Tibial nerve (tissue), 4 donors: ENCODE measurements at regions not wholly inside any gene's neighbourhood (a gene's known extent, or its start where the extent isn't known, plus 50 kb on each side); places are given as distances from the start of the nearest gene placed in this dataset.

Experiments
- DNase-seq, 2 donors: peaks; one replicate each; pipeline ENCODE4 v3.0.0-alpha.2; 2019; ENCODE audit warnings: low spot score in 2 of 2
- H3K27ac ChIP-seq, 4 donors: fragments of 200-600 bp; sonication (generic) in 3 of 4; one replicate each; pipeline ENCODE4 v1.5.1; 2017 to 2019; ENCODE audit warnings: mild to moderate bottlenecking in 1 of 4
- H3K27me3 ChIP-seq, 2 donors: fragments of 200-600 bp; sonication (generic) in 1 of 2; one replicate each; pipeline versions ENCODE4 v1.5.1 to v1.6.0; 2017 to 2019
- H3K36me3 ChIP-seq, 3 donors: fragments of 200-600 bp; sonication (generic); one replicate each; pipeline ENCODE4 v1.5.1; 2018 to 2019
- H3K4me1 ChIP-seq, 4 donors: fragments of 200-600 bp; sonication (generic) in 3 of 4; one replicate each; pipeline ENCODE4 v1.5.1; 2017 to 2019
- H3K4me3 ChIP-seq, 4 donors: fragments of 200-600 bp; sonication (generic) in 3 of 4; one replicate each; pipeline ENCODE4 v1.5.1; 2017 to 2019; ENCODE audit warnings: mild to moderate bottlenecking in 1 of 4, moderate library complexity in 1 of 4
- H3K9me3 ChIP-seq, 4 donors: fragments of 200-600 bp; sonication (generic) in 3 of 4; one replicate each; pipeline ENCODE4 v1.5.1; 2017 to 2019
- CTCF ChIP-seq, 5 experiments: fragments of 200-600 bp in 3 of 5; fragments of 450-650 bp in 2 of 5; sonication (generic) in 3 of 5; IDR thresholded peaks; one replicate each; pipeline ENCODE4 v1.5.1; 2016 to 2019; ENCODE audit warnings: antibody characterized with exemption in 5 of 5, mild to moderate bottlenecking in 3 of 5, moderate library complexity in 2 of 5
- EP300 ChIP-seq, 2 donors: sonication (generic); formaldehyde crosslinking; IDR thresholded peaks; one replicate each; pipeline ENCODE4 v1.6.1; 2017; ENCODE audit warnings: antibody characterized with exemption in 2 of 2, mild to moderate bottlenecking in 1 of 2
- POLR2A ChIP-seq, 2 donors: fragments of 450-650 bp; IDR thresholded peaks; one replicate each; pipeline ENCODE4 v1.6.1; 2017; ENCODE audit warnings: antibody characterized with exemption in 2 of 2, mild to moderate bottlenecking in 2 of 2, moderate library complexity in 2 of 2
- WGBS, 2 donors: methylation state at CpG; one replicate each; pipeline ENCODE4 v1.1.5; 2018; 5-methylcytosine and 5-hydroxymethylcytosine counted together

- 73 to 74% methylated on average over 3 of the region's 3 CpGs for WGBS, 2 donors
- DNase-seq: no peak
- Histone ChIP-seq H3K36me3 (no peaks in the 10 kb centered on the region), H3K27ac (no peak overlapping the region), H3K9me3 (peaks cover 0 to 22% (median 3%) of the 10 kb centered on the region in 4 donors), H3K4me1 (no peaks in the 10 kb centered on the region), H3K27me3 (no peaks in the 10 kb centered on the region), H3K4me3 (no peak overlapping the region)
- TF ChIP-seq POLR2A (IDR thresholded peaks at IDR 0.05) (no peak), EP300 (IDR thresholded peaks at IDR 0.05) (no peak), CTCF (IDR thresholded peaks at IDR 0.05) (no peak)
Observed at GRCh38 chr14:101098177-101098576, 194.7 kb upstream of the RTL1 start.

GRCh38 chr14:101098641-101099040 is 195.1 kb upstream of the RTL1 start:
- Histone ChIP-seq H3K9me3 (peaks cover 0 to 22% (median 3%) of the 10 kb centered on the region in 4 donors), H3K4me1 (no peaks in the 10 kb centered on the region), H3K27me3 (no peaks in the 10 kb centered on the region), H3K27ac (no peak overlapping the region), H3K4me3 (no peak overlapping the region), H3K36me3 (no peaks in the 10 kb centered on the region)
- 54 to 61% methylated on average over 2 of the region's 2 CpGs for WGBS, 2 donors
- TF ChIP-seq CTCF (IDR thresholded peaks at IDR 0.05) (no peak), EP300 (IDR thresholded peaks at IDR 0.05) (no peak), POLR2A (IDR thresholded peaks at IDR 0.05) (no peak)
- no peak for DNase-seq

- H3K4me1 ChIP-seq: no peaks in the 10 kb centered on the region
- H3K9me3 ChIP-seq: peaks cover 0 to 22% (median 3%) of the 10 kb centered on the region in 4 donors
- DNase-seq: no peak
- H3K27me3 ChIP-seq: no peaks in the 10 kb centered on the region
- H3K36me3 ChIP-seq: no peaks in the 10 kb centered on the region
- TF ChIP-seq EP300 (IDR thresholded peaks at IDR 0.05) (no peak), CTCF (IDR thresholded peaks at IDR 0.05) (no peak), POLR2A (IDR thresholded peaks at IDR 0.05) (no peak)
- H3K4me3 ChIP-seq: no peak overlapping the region
- 89 to 100% methylated on average over 5 of the region's 5 CpGs for WGBS, 2 donors
- no peak overlapping the region for H3K27ac ChIP-seq
Observed at GRCh38 chr14:101101456-101102056, 198.0 kb upstream of the RTL1 start.

- DNase-seq: no peak
- H3K27ac ChIP-seq: no peak overlapping the region
- TF ChIP-seq CTCF (IDR thresholded peaks at IDR 0.05): no peak
- TF ChIP-seq POLR2A (IDR thresholded peaks at IDR 0.05): no peak
- no peak for TF ChIP-seq EP300 (IDR thresholded peaks at IDR 0.05)
- H3K36me3 ChIP-seq: no peaks in the 10 kb centered on the region
- H3K9me3 ChIP-seq: peaks cover 0 to 33% (median 3%) of the 10 kb centered on the region in 4 donors
- H3K4me3 ChIP-seq: no peak overlapping the region
- 84 to 85% methylated on average over 4 to 7 of the region's 9 CpGs for WGBS, 2 donors
- no peaks in the 10 kb centered on the region for H3K4me1 ChIP-seq
- H3K27me3 ChIP-seq: no peaks in the 10 kb centered on the region
Observed at GRCh38 chr14:101102875-101103274, 199.4 kb upstream of the RTL1 start.

- no peak overlapping the region for H3K27ac ChIP-seq
- H3K27me3 ChIP-seq: no peaks in the 10 kb centered on the region
- TF ChIP-seq POLR2A (IDR thresholded peaks at IDR 0.05): no peak
- TF ChIP-seq CTCF (IDR thresholded peaks at IDR 0.05): no peak
- no peak for TF ChIP-seq EP300 (IDR thresholded peaks at IDR 0.05)
- H3K4me3 ChIP-seq: no peak overlapping the region
- H3K36me3 ChIP-seq: no peaks in the 10 kb centered on the region
- peaks cover 0 to 33% (median 3%) of the 10 kb centered on the region in 4 donors for H3K9me3 ChIP-seq
- no peak for DNase-seq
- 84 to 88% methylated on average over 26 of the region's 26 CpGs for WGBS, 2 donors
- H3K4me1 ChIP-seq: no peaks in the 10 kb centered on the region
Observed at GRCh38 chr14:101103321-101103901, 199.9 kb upstream of the RTL1 start.
